HG02970 (cell line): ENCODE measurements at regions not wholly inside any gene's neighbourhood (a gene's known extent, or its start where the extent isn't known, plus 50 kb on each side); places are given as distances from the start of the nearest gene placed in this dataset.

Experiments used
- ATAC-seq: cut with Tn5 transposase; IDR thresholded peaks from one replicate; pipeline ENCODE4 v1.9.1; 2021; ENCODE audit warnings: mild to moderate bottlenecking, moderate library complexity, moderate number of reproducible peaks; ENCODE audit not compliant: unreplicated experiment, low FRiP score

DNA sequence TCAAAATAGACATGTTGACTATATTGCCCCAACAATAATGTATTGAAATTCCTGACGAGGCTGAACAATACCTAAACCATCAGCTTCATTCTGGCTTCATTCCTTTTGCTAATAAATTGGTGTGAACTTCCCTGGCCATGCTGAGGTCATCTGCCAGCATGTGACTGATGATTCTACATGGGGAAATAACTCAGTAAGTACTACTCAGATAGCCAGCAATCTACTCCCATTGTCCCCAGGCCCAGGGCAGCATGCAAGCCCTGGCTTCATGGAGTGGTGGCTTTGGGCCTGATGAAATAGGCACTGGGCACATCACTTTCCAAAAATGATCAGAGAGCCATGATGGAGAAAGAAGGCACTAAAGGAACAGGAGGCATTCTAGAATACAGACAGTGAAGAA lies 468.5 kb upstream of the PIK3C3 start:
- ATAC-seq: no peak

DNA sequence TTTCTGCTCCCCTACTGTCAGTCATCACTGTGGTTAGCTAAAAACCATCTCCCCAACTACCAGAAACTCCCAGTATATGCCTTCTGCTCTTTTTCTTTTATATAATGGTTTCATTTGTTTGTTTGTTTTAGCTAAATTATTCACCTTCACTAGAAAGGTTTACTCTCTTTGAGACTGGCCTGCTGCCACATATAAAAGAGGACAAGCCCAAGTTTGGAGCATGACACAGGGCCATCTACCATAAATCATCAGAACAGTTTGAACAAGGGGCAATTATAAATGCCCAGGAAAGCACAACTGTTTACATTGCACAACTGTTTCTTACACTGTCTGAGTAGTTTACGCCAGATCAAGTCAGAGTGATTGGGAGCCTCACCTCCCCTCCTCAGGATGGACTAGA lies 471.0 kb upstream of the PIK3C3 start:
- no peak for ATAC-seq

DNA sequence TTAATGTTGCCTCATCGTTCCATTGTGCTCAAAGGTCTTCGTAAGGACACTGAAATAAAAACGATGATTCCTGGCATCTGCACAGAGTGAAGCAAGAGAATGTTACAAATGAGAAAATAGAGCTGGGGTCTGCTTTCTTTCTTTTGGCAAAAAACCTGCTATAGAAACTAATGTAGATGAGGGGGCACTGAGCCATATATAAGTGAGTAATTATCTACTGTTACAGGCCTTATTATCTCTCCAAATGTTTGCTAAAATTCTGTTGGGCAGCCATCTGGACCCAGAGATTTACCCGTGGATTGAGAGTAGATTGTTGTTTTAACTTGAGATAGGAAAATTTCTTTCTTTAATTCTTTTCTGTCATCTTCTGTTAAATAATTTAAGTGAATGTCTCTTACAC lies 472.5 kb upstream of the PIK3C3 start:
- no peak for ATAC-seq

DNA sequence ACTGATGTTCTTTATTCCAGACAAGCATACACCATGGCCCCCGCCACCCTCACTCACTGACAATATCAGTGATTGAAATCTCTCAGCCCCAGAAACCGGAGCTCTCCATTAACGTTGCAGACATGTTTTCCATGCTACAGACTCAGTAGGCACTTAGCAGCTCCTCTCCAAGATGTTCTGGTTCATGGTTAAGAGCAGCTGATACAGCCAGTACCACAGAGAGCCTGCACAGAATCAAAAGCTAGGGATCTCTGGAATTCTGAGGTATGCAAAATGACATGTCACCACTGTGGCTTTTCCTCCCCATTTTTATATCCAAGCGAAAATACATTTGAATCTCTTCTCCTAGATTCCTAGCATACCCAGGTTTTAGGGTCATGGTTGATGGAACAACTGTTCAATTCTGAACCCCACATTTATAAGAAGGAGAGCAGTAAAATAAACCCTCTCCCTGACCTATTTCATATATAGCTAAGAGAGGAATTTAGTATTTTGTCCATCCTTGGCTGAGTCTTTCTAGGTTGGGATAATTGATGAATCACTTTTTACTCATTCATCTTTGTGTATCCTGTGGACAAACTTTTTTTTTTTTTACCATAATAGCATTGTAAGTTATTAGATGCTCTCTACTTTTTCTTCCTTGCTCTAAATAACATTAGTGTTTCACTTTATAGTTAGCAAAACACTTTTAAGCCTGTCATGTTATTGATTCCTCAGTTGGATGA lies 488.4 kb upstream of the PIK3C3 start:
- no peak for ATAC-seq

DNA sequence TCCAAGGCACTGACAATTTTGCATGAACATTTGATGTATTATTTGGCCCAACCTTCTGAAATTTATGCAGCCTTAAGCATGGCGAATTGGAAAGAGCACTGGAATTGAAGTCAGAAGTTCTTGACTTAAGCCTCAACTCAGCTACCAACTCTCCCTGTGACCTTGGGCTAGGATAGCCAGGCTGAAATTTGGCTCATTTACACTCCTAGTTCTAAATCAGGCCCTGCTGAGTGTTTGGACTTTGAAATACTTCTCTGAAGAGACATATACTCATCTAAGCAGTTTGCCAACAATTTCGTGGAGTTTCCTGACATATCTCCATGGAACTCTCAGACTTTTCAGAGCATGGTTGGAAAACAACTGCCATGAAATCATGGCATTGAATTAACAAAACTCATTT lies 489.6 kb upstream of the PIK3C3 start:
- ATAC-seq: no peak

DNA sequence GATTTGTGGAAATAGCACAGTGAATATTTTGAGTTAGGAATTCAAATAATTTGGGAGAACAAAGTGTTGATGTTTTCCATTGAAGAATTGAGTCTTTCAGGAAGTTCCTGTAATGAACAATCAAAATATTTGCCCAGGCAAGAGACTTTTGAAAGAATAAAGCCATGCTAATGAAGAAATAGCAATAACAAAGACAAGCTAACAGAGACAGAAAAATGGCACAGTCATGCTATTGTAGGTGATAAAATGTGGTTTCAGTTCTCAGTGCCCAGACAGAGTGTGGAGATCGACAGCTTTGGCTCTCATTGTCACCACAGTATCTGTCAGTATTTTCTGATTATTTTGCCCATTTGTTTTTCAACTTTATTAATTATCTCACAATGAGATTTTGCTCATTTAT lies 490.8 kb upstream of the PIK3C3 start:
- no peak for ATAC-seq

DNA sequence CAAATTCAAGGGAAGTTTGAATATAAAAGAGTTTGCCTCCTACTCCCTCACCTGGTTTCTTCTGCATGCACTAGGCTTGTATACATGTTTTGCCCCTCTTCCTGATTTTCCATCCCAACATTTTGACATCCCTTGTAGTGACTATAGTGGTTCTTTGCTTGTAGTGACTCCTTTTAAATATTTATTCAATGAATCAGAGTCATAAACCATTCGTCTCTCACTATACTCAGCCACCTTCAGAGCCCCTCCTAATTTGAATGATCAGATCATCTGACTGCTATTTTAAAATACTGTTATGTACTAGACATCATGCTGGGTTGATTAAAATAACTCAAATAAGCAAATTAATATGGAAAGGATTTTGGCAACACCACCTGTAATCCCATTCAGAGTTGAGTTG lies 492.1 kb upstream of the PIK3C3 start:
- ATAC-seq: no peak

DNA sequence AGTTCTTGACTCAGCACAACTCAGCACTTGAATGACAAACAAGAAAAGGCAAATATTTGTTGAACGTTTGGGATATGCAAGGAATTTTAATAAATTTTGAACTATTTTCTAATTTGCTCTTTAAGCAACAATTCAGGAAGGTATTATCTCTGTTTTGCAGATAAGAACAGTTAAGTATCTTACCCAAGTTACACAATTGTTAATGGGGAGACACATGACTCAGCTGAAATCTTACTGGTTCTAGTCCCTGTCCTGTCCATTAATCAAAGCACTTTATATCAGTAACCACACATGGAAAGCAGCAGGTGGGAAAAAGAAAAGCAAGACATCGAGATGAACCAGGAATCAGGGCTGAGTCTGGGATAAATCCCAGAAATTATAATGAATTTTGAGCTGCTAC lies 493.9 kb upstream of the PIK3C3 start:
- ATAC-seq: no peak

DNA sequence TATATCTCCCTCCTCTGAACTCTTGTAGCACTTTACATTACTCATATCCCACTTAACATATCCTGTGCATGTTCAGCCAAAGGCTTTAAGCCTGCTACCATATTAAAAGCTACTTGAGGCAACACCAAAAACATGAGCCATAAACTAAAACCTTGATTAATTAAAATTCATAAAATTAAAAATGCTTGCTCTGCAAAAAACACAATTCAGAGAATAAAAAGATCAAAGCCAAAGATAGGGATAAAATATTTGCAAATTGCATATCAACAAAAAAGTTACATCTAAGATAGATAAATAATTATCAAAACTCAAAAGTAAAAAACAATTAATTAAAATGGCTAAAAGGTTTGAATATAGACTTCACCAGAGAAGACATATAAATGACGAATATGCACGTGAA lies 495.4 kb upstream of the PIK3C3 start:
- no peak for ATAC-seq

DNA sequence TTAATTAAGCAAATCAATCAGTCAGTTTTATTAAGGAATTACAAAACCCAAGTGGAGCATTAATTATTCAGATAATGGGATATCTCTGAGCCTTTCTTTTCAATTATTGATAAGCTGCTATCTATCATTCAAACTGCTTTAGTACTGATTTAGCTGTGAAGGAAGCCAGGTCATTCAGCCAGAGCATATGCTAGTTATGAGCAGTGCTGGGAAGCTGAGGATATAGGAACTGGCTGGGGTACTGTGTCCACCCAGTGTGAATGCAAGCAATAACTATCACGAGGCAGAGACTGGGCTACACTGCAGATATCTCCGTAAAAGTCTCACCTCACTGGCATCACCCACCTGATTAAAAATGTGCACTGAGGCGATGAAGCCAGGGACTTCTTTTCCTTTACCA lies 496.7 kb upstream of the PIK3C3 start:
- no peak for ATAC-seq

DNA sequence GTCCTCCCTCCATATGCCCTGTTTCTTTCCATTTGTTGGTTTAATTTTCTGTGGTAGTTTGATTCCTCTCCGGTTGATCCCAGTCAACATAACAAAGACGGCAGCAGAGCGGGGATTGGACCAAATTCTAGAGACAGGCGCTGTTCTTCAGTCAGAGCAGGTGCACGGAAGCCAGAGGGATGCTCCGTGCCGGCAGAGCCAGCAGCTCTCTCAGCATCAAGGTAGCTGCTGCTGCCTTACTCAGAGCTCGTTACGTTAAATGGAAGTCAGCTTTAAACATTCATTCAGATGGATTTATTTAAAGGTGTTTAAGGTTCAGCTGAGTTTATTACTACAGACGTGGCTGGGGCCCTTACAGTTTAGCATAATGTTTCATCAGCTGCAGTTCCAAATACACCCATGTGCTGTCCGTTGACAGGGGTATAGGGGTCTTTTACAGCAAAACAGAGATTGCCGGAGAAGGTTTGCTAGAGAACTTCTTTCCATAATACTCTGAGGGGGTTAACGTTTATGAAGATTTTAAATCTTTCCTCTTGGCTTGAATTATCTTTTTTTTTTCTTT lies 497.2 kb upstream of the PIK3C3 start:
- no peak for ATAC-seq

DNA sequence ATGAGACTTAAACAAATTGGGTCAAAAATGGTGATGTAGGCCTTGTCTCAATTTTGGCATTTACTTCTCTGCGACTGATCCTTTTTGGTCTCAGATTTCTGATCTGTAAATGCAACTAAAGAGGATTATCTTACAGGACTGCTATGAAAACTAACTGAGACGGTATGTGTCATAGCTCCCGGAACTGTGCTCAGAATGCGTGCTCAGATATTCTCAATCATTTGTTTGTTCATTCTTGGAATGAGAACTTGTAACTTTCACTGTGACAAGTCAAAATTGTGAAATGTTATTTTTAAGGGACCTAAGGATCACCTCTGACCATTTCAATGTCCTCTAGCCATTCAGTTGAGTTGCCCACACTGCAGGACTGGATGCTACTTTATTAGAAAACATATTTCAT lies 498.2 kb upstream of the PIK3C3 start:
- ATAC-seq: no peak

DNA sequence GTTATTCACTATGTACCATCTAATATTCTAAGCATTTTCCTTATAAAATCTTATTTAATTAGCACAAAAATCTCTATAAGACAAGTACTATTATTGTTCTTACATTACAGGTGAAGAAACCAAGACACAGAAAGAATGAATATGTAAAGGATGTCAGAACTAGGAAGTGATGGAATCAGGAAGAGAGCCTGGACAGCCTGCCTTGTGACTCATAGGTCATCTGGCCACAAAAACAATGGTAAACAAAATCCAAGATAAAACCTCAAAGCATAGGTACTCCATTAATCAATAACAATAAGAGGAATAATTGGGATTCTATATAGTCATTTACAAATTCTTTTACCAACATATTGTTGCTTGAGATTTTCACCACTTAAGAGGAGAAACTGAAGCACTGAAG lies 505.4 kb upstream of the PIK3C3 start:
- ATAC-seq: no peak

DNA sequence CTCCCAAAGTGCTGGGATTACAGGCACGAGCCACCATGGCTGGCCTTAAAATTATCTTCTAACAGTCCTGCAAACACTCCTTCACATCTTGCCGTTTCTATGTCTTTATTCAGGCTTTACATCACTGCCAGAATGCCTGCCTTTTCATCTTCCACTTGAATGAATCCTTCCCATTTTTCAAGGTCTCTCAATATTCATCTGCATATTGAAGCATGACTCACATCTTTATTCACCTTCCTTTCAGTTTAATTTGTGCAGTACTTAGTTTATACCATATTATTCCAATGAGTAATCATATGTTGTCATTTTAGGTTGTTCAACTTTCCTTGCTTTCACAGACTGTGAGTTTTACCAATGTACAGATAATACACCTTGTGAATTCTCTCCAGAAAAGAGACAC lies 510.1 kb upstream of the PIK3C3 start:
- ATAC-seq: no peak

DNA sequence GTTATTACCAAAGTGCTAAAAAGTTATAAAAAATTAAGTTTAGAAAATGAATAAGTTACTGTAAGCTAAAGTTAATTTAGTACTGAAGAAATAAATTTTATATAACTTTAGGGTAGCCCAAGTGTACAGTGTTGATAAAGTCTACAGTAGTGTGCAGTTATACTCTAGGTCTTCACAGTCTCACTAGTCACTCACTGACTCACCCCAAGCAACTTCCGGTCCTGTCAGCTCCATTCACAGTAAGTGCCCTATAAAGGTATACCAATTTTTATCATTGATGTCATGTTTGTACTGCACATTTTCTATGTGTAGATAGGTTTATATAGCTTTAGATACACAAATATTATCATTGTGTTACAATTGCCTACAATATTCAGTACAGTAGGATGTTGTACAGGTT lies 518.3 kb upstream of the PIK3C3 start:
- no peak for ATAC-seq

DNA sequence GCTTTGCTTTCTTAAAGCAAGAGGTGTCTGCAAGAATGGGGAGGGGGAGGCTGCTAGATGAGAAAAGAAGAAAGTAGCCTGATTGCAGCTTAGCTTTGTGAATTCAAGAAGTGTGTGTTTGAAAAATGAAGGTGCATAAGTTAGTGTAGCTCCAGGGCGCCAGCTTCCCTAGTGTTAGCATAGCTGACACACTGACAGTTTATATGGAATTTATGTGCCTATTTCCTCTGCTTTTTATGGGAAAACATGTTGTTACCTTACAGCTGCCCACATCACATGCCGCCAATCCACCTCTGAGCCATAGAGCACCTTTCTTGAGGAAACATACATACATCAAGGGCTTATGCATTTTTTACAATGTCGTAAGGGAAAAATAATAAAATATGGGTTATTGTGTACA lies 536.4 kb upstream of the PIK3C3 start:
- no peak for ATAC-seq

DNA sequence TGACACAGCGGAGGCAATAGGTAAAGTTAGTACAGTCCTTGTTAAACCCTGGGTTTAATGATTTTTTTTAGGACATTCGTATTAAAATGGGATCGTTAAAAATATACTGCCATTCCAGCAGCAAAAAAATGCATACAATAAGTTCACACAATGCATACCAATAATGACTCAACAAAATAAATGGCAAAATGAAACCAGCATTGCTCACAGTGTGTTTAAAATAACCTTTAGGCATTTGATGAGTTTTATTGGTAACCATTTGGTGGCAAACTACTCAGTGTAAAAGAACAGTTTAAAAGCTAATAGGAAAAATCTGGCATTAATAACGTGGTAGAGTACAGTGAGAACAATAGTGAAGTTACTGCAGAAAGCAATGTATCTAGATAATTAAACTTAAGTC lies 539.0 kb upstream of the PIK3C3 start:
- ATAC-seq: no peak

DNA sequence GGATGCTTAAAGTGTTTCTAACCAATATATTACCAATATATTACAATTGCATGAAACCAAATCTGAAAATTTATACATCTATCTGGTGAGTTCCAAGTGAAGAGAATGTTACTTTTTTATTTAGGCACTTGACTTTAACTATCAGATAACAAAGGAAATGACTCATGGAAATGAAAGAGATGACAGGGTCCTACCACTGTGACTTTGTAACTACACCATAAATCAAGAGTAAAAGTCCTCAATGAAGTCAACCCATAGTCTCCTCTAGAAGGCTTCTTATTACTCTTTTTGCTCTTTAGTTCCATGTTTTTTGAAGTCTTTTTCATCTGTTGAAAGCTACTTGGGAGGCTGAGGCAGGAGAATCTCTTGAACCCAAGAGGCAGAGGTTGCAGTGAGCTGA lies 545.0 kb upstream of the PIK3C3 start:
- no peak for ATAC-seq

DNA sequence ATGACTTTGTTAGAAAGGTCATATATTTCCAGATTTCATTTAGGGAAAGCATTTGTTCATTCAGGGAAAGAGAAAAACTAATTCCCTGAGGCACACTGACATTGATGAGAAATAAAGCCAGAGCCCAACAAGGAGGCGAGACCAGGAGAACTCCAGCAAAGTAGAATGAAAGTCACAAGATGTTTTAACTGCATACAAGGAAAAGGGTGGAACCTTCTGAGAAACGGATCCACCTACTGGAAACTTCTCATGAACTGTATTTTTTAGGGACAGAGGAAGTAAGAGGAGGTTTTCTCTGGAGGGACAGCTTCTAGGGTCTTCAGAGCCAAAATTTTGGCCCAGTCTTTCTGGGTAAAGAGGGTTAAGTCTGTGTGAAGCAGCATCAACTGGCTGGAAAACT lies 548.2 kb upstream of the PIK3C3 start:
- ATAC-seq: no peak

DNA sequence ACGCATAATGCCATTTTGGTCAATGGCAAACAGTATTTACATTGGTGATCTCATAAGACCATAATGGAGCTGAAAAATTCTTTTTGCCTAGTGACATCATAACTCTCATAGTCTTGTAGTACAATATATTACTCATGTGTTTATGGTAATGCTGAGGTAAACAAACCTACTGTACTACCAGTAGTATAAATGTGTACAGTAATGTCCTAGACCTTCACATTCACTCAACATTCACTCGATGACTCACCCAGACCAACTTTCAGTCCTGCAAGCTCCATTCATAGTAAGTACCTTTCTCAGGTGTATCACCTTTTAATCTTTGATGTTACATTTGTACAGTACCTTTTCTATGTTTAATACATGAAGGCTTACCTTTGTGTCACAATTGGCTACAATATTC lies 558.2 kb upstream of the PIK3C3 start:
- ATAC-seq: no peak

DNA sequence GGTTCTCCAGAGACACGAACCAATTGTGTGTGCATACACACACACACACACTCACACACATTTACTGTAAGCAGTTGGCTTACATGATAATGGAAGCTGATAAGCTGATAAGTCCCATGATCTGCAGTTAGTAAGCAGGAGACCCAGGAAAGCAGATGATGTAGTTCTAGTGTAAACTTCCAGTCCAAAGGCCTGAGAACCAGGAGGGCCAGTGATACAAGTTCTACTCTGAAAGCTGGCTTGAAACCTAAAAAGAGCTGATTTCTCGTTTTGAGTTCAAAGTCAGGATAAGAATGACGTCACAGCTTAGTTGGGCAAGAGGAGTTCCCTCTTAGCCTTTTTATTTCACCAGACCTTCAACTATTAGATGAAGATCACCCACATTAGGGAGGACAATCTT lies 558.8 kb upstream of the PIK3C3 start:
- no peak for ATAC-seq

DNA sequence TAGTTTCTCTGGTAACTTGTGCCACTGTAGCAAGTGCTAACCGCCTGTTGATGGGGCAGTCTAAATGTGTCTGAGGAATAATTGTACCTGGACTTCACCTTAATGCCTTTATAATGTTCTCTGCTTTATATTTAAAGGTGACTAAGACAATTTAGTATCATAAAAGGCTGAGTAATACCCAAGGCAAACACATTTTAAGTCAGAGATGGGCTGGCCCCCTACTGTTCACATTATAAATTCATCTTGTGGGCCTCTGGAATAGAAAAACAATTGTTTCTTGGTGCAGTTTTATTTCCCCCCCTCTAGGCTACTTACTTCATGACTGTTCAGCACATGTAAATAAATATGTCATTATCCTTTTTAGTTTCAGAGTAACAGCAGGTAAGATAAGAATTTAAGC lies 559.3 kb upstream of the PIK3C3 start:
- ATAC-seq: no peak
